Cardiac muscle cell (in vitro differentiated cells and primary cell): ENCODE measurements at regions not wholly inside any gene's neighbourhood (a gene's known extent, or its start where the extent isn't known, plus 50 kb on each side); places are given as distances from the start of the nearest gene placed in this dataset.

Source experiments
- DNase-seq, 2 donors: peaks; one replicate each; pipeline versions ENCODE4 v3.0.0 to v3.0.0-alpha.2; 2010 to 2017; ENCODE audit warnings: low read depth in 1 of 2, low spot score in 1 of 2
- H3K27ac ChIP-seq: fragments of 200-600 bp; sonication (generic); 2 replicates; pipeline ENCODE4 v1.5.1; 2016
- H3K27me3 ChIP-seq: fragments of 200-600 bp; sonication (generic); 2 replicates; pipeline ENCODE4 v1.6.0; 2016; ENCODE audit warnings: control low read depth
- H3K36me3 ChIP-seq: fragments of 200-600 bp; sonication (generic); 2 replicates; pipeline ENCODE4 v1.5.1; 2016; ENCODE audit warnings: control low read depth
- H3K4me1 ChIP-seq: fragments of 200-600 bp; sonication (generic); 2 replicates; pipeline ENCODE4 v1.8.1; 2017; ENCODE audit warnings: low read depth, mild to moderate bottlenecking, mixed run types
- H3K4me3 ChIP-seq: fragments of 200-600 bp; sonication (generic); 2 replicates; pipeline ENCODE4 v1.5.1; 2016; ENCODE audit warnings: mild to moderate bottlenecking
- H3K9me3 ChIP-seq: fragments of 200-600 bp; sonication (generic); 2 replicates; pipeline ENCODE4 v1.5.1; 2017; ENCODE audit warnings: low read depth, mild to moderate bottlenecking, control low read depth
- CTCF ChIP-seq: IDR thresholded peaks from 2 replicates; pipeline ENCODE4 v1.5.1; 2012; ENCODE audit warnings: low read depth, mild to moderate bottlenecking, low read length

- H3K4me1 ChIP-seq = peaks cover 18% of the 10 kb centered on the region
- DNase-seq = peak in 1 of 2 donors; percentile 20
- H3K36me3 ChIP-seq = no peaks in the 10 kb centered on the region
- TF ChIP-seq CTCF = no peak
- no peaks in the 10 kb centered on the region for H3K27me3 ChIP-seq
- H3K27ac ChIP-seq = no peak overlapping the region
- H3K9me3 ChIP-seq = no peaks in the 10 kb centered on the region
- H3K4me3 ChIP-seq = no peak overlapping the region
Observed at GRCh38 chr13:85666356-85666755, 132.9 kb downstream of the SLITRK6 start.

GRCh38 chr13:85665286-85665685, 133.9 kb downstream of the SLITRK6 start:
- Histone ChIP-seq H3K27me3 (no peaks in the 10 kb centered on the region), H3K27ac (no peak overlapping the region), H3K9me3 (no peaks in the 10 kb centered on the region), H3K4me3 (no peak overlapping the region), H3K36me3 (no peaks in the 10 kb centered on the region), H3K4me1 (peaks cover 18% of the 10 kb centered on the region)
- no peak for TF ChIP-seq CTCF
- no peak for DNase-seq

DNA sequence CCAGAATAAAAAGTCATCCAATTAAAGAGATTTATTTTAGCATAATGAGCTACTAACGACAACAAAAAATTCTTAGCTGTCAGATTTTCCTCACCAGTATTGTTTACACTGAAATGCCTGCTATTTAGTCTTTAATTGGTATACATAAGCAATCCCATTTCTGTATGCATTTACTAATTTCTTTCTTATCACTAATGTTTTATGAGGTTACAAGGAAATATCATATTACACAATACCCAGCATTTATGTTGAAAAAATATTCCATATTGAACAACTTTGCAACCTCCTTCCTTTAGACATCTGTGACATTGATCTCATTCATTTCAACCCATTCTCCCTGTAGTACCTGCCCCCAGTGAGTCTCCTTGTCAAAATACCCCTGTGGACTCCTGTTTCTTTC, 135.4 kb downstream of the SLITRK6 start:
- Histone ChIP-seq H3K4me3 (no peak overlapping the region), H3K9me3 (no peaks in the 10 kb centered on the region), H3K36me3 (no peaks in the 10 kb centered on the region), H3K27me3 (no peaks in the 10 kb centered on the region), H3K27ac (no peak overlapping the region), H3K4me1 (peaks cover 18% of the 10 kb centered on the region)
- no peak for TF ChIP-seq CTCF
- no peak for DNase-seq

DNA sequence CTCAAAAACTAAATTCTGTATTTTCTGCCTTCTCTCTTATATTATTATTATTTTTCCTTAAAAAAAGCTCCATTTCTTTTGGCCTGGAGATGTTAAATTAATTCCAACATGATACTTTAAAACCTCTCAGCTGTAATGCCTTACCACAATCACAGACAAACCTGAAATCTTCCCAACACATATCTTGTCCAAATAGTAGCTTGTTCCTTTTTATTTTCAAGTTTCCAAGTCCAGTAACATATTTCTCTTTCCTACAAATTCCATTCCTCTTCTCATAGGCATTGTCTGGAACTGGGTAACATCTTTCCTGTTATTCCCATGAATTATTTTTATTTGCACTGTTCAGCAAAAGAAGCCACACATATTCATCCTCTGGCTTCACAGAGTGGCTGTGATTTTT, 137.0 kb downstream of the SLITRK6 start:
- Histone ChIP-seq H3K27ac (no peak overlapping the region), H3K36me3 (no peaks in the 10 kb centered on the region), H3K4me3 (no peak overlapping the region), H3K4me1 (peaks cover 18% of the 10 kb centered on the region), H3K9me3 (no peaks in the 10 kb centered on the region), H3K27me3 (no peaks in the 10 kb centered on the region)
- no peak for TF ChIP-seq CTCF
- no peak for DNase-seq

GRCh38 chr13:85661675-85662074, 137.5 kb downstream of the SLITRK6 start:
- no peaks in the 10 kb centered on the region for H3K27me3 ChIP-seq
- no peak for TF ChIP-seq CTCF
- no peaks in the 10 kb centered on the region for H3K36me3 ChIP-seq
- DNase-seq = no peak
- H3K4me3 ChIP-seq = no peak overlapping the region
- no peak overlapping the region for H3K27ac ChIP-seq
- H3K9me3 ChIP-seq = no peaks in the 10 kb centered on the region
- peaks cover 18% of the 10 kb centered on the region for H3K4me1 ChIP-seq

- Histone ChIP-seq H3K4me1 (peaks cover 18% of the 10 kb centered on the region), H3K36me3 (no peaks in the 10 kb centered on the region), H3K4me3 (no peak overlapping the region), H3K27me3 (no peaks in the 10 kb centered on the region), H3K9me3 (no peaks in the 10 kb centered on the region), H3K27ac (no peak overlapping the region)
- no peak for TF ChIP-seq CTCF
- DNase-seq = peak in 1 of 2 donors; percentile 13
Observed at GRCh38 chr13:85659493-85659892, 139.7 kb downstream of the SLITRK6 start.
